AG09319 (cell line): ENCODE measurements at regions not wholly inside any gene's neighbourhood (a gene's known extent, or its start where the extent isn't known, plus 50 kb on each side); places are given as distances from the start of the nearest gene placed in this dataset.

ENCODE experiments used
- DNase-seq: peaks from one replicate; pipeline ENCODE4 v3.0.0-alpha.2; 2010; ENCODE audit warnings: low read depth; ENCODE audit errors: extremely low read depth
- TF ChIP-seq, protein P1 (sequence below): IDR thresholded peaks from 2 replicates; pipeline ENCODE4 v1.5.1; 2011; ENCODE audit warnings: low read depth, mild to moderate bottlenecking, inconsistent platforms, low read length, moderate library complexity

DNA sequence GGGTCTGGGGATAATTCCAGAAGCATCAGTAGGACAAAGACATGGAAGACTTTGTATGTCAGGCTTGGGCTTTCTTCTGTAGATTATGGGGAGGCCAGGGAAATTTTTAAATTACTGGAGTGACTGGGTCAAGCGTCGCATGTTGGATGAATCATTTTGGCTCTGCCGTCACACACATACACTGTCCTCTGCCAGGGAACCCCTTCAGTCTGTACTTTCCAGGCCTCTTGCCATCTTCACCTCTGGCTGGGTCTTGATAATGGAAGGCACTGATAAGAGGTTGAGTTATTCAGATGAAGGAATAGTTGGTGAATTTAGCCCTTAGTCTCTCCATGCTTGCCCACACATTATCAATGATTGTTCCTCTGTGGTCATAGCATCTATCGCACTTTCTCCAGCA lies 895.1 kb upstream of the CELF4 start:
- no peak for DNase-seq
- TF ChIP-seq, protein P1, sequence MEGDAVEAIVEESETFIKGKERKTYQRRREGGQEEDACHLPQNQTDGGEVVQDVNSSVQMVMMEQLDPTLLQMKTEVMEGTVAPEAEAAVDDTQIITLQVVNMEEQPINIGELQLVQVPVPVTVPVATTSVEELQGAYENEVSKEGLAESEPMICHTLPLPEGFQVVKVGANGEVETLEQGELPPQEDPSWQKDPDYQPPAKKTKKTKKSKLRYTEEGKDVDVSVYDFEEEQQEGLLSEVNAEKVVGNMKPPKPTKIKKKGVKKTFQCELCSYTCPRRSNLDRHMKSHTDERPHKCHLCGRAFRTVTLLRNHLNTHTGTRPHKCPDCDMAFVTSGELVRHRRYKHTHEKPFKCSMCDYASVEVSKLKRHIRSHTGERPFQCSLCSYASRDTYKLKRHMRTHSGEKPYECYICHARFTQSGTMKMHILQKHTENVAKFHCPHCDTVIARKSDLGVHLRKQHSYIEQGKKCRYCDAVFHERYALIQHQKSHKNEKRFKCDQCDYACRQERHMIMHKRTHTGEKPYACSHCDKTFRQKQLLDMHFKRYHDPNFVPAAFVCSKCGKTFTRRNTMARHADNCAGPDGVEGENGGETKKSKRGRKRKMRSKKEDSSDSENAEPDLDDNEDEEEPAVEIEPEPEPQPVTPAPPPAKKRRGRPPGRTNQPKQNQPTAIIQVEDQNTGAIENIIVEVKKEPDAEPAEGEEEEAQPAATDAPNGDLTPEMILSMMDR = no peak

DNA sequence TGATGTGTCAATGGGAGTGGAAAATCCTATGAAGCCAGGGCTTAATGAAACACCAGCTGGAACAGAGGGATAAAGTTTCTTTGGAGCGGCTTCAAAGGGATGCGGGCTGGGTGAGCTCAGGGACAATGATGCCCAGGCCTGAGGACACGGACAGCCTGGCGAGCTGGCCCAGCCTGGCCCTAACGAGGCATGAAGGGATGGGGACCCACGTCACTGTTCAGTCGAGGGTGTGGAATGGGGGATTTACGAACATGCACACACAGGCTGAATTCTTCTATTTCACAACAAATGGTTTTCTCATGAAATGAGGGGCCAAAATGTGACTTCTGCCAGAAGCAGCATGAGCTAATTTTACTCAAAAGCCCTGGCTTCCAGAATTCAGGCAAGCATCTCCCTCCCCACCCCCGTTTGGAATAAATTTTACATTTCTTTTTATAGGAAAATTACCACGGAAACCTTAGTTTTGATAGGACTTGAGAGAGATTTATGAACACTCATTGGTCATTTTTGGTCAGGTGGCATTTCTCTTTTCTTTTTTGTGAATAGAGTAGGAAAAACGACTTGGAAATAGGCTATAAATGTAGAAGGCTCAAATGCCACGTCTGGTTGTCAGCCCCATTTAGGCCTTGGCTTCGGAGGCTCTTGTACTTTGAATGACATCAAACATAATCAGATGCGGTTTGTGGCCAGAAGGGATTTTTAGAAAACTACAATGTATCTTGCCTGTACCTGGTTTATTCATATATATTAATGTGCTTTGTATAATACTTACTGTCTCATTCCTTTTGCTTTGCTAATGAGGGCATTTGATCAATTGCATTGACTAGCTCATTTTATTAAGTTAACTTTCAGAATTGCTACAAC lies 893.8 kb upstream of the CELF4 start:
- TF ChIP-seq, protein P1 = no peak
- no peak for DNase-seq

DNA sequence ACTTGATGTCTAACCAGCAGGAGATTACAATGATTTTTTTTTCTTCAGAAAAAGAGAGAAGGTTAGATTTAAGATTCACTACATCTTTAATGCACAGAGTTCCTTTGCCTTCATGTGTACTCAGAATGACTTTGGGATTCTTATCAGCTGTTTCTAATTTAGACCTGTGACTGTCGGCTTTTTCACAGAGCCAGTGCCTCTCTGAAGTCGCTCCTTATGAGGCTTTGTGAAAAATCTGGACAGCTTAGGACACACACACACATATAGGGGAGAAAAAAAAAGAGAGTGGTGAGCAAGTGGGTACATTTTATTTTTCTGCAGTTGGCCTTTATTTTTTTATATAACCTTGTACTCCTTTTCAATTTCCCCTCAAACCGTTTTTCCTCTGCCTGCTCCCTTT lies 893.1 kb upstream of the CELF4 start:
- DNase-seq = no peak
- TF ChIP-seq, protein P1 = no peak

DNA sequence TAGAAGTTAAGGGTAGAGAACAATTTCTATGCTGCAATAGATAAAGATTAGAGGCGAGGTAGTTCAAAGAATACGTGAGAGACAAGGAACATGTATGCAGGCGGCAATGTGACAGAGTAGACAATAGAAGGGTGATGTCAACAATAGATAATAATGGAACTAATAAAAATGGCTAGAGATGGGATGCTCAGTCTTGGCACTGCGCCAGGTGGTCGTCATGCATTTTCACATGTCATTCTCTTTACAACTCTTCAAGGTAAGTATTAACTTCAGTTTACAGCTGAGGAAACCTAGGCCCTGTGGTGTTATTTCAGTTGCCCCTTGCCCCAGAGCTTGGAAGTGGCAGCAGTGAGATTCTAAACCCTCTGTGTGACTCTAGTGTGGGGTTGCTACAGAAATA lies 890.7 kb upstream of the CELF4 start:
- DNase-seq = no peak
- TF ChIP-seq, protein P1 = no peak

DNA sequence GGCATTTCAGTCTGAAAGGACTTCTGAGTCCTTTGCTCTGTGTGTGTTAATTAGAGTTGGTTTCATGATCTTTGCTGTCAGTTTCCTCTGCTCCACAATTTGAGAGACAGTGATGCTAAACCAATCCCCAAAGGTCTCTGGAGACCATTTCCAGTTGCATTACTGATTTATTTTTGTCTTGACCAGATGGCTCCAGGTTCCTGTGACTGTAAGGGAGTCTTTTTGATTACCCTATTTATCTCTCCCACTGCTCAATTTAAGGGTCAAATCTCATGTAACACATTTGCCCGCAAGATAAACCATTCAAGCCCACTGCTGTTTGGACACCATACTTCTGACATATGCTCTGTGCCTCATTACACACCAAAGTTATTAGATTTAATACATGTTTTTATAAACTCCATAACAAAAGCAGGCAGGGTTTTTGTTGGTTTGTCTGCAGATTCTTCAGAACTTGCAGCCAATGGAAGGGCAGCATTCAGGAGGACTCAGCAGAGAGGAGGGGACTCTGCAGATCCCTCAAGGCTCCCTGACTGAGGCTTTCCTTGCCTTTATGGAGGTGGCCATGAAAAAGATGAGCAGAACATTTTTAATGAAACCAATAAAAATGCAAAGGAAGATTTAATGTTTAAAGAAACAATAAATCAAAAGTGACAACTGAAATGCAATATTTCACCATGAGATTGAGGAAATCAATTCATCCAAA lies 889.3 kb upstream of the CELF4 start:
- no peak for DNase-seq
- TF ChIP-seq, protein P1 = no peak

DNA sequence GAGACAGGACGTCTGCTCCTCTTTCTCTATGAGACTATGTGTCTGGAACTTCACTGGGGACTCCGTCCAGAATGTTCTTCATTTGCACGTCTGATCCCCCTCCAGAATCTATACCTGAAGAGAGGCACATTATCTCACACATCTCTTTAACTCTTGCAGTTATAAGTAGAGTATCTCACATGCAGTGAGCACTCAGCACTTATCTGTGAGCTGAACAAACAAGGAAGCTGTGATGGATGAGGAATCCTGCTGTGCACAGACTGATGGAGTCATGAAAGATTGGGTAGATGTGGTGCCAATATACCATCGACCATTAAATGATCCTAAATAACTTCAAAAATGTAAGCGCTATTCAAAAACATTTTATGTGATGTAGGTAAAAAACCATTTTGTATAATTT lies 888.3 kb upstream of the CELF4 start:
- DNase-seq = no peak
- TF ChIP-seq, protein P1 = no peak

DNA sequence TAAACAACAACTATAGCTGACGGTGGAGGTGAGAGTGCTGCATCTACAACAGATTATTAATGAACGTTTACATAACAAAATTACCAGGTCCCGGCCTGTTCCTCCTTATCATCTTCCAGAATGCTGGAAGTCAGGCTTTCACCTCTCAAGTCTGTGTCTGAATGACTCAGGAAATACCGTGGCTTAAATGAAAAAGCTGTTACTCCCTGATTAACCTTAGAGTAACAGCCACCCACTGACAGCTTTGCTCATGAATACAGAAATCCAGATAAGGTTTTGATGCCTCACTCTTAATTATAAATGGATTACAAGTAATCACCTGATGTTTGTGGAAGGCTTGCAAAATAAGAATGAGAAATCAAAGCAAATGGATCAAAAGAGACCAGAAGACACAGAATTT lies 885.3 kb upstream of the CELF4 start:
- DNase-seq = no peak
- TF ChIP-seq, protein P1 = no peak
